A549 (cell line): ENCODE measurements at regions not wholly inside any gene's neighbourhood (a gene's known extent, or its start where the extent isn't known, plus 50 kb on each side); places are given as distances from the start of the nearest gene placed in this dataset.

Experiments
- EP300 ChIP-seq, 2 experiments: fragments of >200 bp; sonication (Bioruptor Twin); formaldehyde crosslinking; IDR thresholded peaks; 2 replicates in 1 of 2; 3 replicates in 1 of 2; pipeline ENCODE4 v1.6.1; 2016 to 2017
- JUNB ChIP-seq: fragments of >200 bp; sonication (Bioruptor Twin); formaldehyde crosslinking; IDR thresholded peaks from 2 replicates; pipeline ENCODE4 v1.6.1; 2016
- RFX5 ChIP-seq: fragments of 450-650 bp; IDR thresholded peaks from 2 replicates; pipeline ENCODE4 v1.7.1; 2014; ENCODE audit warnings: antibody characterized with exemption, mild to moderate bottlenecking, moderate library complexity
- SMC3 ChIP-seq: fragments of >200 bp; sonication (Bioruptor Twin); formaldehyde crosslinking; IDR thresholded peaks from 3 replicates; pipeline ENCODE4 v1.6.1; 2018; ENCODE audit warnings: inconsistent platforms
- TF ChIP-seq, protein P1 (sequence below): fragments of >200 bp; sonication (Bioruptor Twin); formaldehyde crosslinking; IDR thresholded peaks from 3 replicates; pipeline ENCODE4 v1.5.1; 2016
- TF ChIP-seq, protein P2 (sequence below): IDR thresholded peaks from 2 replicates; pipeline ENCODE4 v1.6.1; 2012

GRCh38 chr12:97292588-97292987, 170.0 kb upstream of the RMST start:
- TF ChIP-seq, protein P1, sequence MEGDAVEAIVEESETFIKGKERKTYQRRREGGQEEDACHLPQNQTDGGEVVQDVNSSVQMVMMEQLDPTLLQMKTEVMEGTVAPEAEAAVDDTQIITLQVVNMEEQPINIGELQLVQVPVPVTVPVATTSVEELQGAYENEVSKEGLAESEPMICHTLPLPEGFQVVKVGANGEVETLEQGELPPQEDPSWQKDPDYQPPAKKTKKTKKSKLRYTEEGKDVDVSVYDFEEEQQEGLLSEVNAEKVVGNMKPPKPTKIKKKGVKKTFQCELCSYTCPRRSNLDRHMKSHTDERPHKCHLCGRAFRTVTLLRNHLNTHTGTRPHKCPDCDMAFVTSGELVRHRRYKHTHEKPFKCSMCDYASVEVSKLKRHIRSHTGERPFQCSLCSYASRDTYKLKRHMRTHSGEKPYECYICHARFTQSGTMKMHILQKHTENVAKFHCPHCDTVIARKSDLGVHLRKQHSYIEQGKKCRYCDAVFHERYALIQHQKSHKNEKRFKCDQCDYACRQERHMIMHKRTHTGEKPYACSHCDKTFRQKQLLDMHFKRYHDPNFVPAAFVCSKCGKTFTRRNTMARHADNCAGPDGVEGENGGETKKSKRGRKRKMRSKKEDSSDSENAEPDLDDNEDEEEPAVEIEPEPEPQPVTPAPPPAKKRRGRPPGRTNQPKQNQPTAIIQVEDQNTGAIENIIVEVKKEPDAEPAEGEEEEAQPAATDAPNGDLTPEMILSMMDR, result no peak
- no peak for TF ChIP-seq EP300 (IDR thresholded peaks at IDR 0.05)
- TF ChIP-seq RFX5, result no peak
- no peak for TF ChIP-seq SMC3
- TF ChIP-seq, protein P2, sequence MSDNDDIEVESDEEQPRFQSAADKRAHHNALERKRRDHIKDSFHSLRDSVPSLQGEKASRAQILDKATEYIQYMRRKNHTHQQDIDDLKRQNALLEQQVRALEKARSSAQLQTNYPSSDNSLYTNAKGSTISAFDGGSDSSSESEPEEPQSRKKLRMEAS, result no peak
- no peak for TF ChIP-seq JUNB
